ENCODE measurements at regions not wholly inside any gene's neighbourhood (a gene's known extent, or its start where the extent isn't known, plus 50 kb on each side); places are given as distances from the start of the nearest gene placed in this dataset.

- Histone ChIP-seq H3K27me3 (ENCODE audit: insufficient read depth, low read depth) (no peaks in the 10 kb centered on the region), H3K4me3 (no peak overlapping the region), H3K4me2 (no peak overlapping the region), H4K20me1 (ENCODE audit: insufficient read depth) (no peaks in the 10 kb centered on the region), H3K4me1 (replicated peaks; ENCODE audit: insufficient read depth) (no peaks in the 10 kb centered on the region), H3K79me2 (ENCODE audit: low read depth) (no peaks in the 10 kb centered on the region), H3K36me3 (ENCODE audit: low read depth) (no peaks in the 10 kb centered on the region), H3F3A (ENCODE audit: insufficient read depth, low read depth) (no peaks in the 10 kb centered on the region), H3K9me2 (ENCODE audit: insufficient read depth) (no peaks in the 10 kb centered on the region), H3K9me3 (ENCODE audit: insufficient read depth, low read depth) (no peaks in the 10 kb centered on the region), H2AFZ (no peak overlapping the region), H3K27ac (no peak overlapping the region)
- DNase-seq: no peak
- no peak for TF ChIP-seq EZH2 (IDR thresholded peaks at IDR 0.05; ENCODE audit: low read depth)
- CTCF ChIA-PET: no interaction called here
- intact Hi-C loops (cut with micrococcal nuclease; ENCODE audit: unreplicated experiment): no loop called here
- POLR2A ChIA-PET (ENCODE audit: unreplicated experiment): no interaction called here
- no TSS peak for BruUV-seq (replicated peaks)
Measured at GRCh38 chr16:75987323-75987722, 261.0 kb upstream of the CPHXL start.

GRCh38 chr16:75996491-75996890 is 270.2 kb upstream of the CPHXL start:
- BruUV-seq (replicated peaks): no TSS peak
- no peak for TF ChIP-seq CTCF (conservative IDR thresholded peaks at IDR 0.05)
- TF ChIP-seq EZH2 (IDR thresholded peaks at IDR 0.05; ENCODE audit: low read depth): no peak
- Histone ChIP-seq H3K36me3 (ENCODE audit: low read depth) (no peaks in the 10 kb centered on the region), H3F3A (ENCODE audit: insufficient read depth, low read depth) (no peaks in the 10 kb centered on the region), H3K4me2 (no peak overlapping the region), H4K20me1 (ENCODE audit: insufficient read depth) (no peaks in the 10 kb centered on the region), H3K79me2 (ENCODE audit: low read depth) (no peaks in the 10 kb centered on the region), H3K27me3 (ENCODE audit: insufficient read depth, low read depth) (no peaks in the 10 kb centered on the region), H3K4me3 (no peak overlapping the region), H2AFZ (no peak overlapping the region), H3K9me3 (ENCODE audit: insufficient read depth, low read depth) (no peaks in the 10 kb centered on the region), H3K27ac (no peak overlapping the region), H3K4me1 (replicated peaks; ENCODE audit: insufficient read depth) (no peaks in the 10 kb centered on the region), H3K9me2 (ENCODE audit: insufficient read depth) (no peaks in the 10 kb centered on the region)
- ChIA-PET POLR2A (ENCODE audit: unreplicated experiment) (no interaction called here), CTCF (no interaction called here)
- intact Hi-C loops (cut with micrococcal nuclease; ENCODE audit: unreplicated experiment): no loop called here
- DNase-seq: no peak

- BruUV-seq (replicated peaks): no TSS peak
- intact Hi-C loops (cut with micrococcal nuclease; ENCODE audit: unreplicated experiment): no loop called here
- CTCF ChIA-PET: no interaction called here
- POLR2A ChIA-PET (ENCODE audit: unreplicated experiment): no interaction called here
- no peak for TF ChIP-seq EZH2 (IDR thresholded peaks at IDR 0.05; ENCODE audit: low read depth)
- TF ChIP-seq CTCF (conservative IDR thresholded peaks at IDR 0.05): no peak
- H3K27me3 ChIP-seq (ENCODE audit: insufficient read depth, low read depth): no peaks in the 10 kb centered on the region
- H3F3A ChIP-seq (ENCODE audit: insufficient read depth, low read depth): no peaks in the 10 kb centered on the region
- no peak overlapping the region for H3K4me3 ChIP-seq
- no peak overlapping the region for H2AFZ ChIP-seq
- H3K79me2 ChIP-seq (ENCODE audit: low read depth): no peaks in the 10 kb centered on the region
- H3K9me2 ChIP-seq (ENCODE audit: insufficient read depth): no peaks in the 10 kb centered on the region
- no peak for DNase-seq
- H3K36me3 ChIP-seq (ENCODE audit: low read depth): no peaks in the 10 kb centered on the region
- no peak overlapping the region for H3K27ac ChIP-seq
- H4K20me1 ChIP-seq (ENCODE audit: insufficient read depth): no peaks in the 10 kb centered on the region
- H3K4me1 ChIP-seq (replicated peaks; ENCODE audit: insufficient read depth): no peaks in the 10 kb centered on the region
- no peaks in the 10 kb centered on the region for H3K9me3 ChIP-seq (ENCODE audit: insufficient read depth, low read depth)
- no peak overlapping the region for H3K4me2 ChIP-seq
Measured at GRCh38 chr16:75997606-75998005, 271.3 kb upstream of the CPHXL start.

- Histone ChIP-seq H3K79me2 (ENCODE audit: low read depth) (no peaks in the 10 kb centered on the region), H3K9me3 (ENCODE audit: insufficient read depth, low read depth) (no peaks in the 10 kb centered on the region), H3K27me3 (ENCODE audit: insufficient read depth, low read depth) (no peaks in the 10 kb centered on the region), H2AFZ (no peak overlapping the region), H3K4me1 (replicated peaks; ENCODE audit: insufficient read depth) (no peaks in the 10 kb centered on the region), H3K4me3 (no peak overlapping the region), H3K9me2 (ENCODE audit: insufficient read depth) (no peaks in the 10 kb centered on the region), H3K36me3 (ENCODE audit: low read depth) (no peaks in the 10 kb centered on the region), H3K27ac (no peak overlapping the region), H4K20me1 (ENCODE audit: insufficient read depth) (no peaks in the 10 kb centered on the region), H3F3A (ENCODE audit: insufficient read depth, low read depth) (no peaks in the 10 kb centered on the region), H3K4me2 (no peak overlapping the region)
- CTCF ChIA-PET: no interaction called here
- BruUV-seq (replicated peaks): no TSS peak
- POLR2A ChIA-PET (ENCODE audit: unreplicated experiment): no interaction called here
- intact Hi-C loops (cut with micrococcal nuclease; ENCODE audit: unreplicated experiment): no loop called here
- no peak for TF ChIP-seq EZH2 (IDR thresholded peaks at IDR 0.05; ENCODE audit: low read depth)
- no peak for TF ChIP-seq CTCF (conservative IDR thresholded peaks at IDR 0.05)
- no peak for DNase-seq
Measured at GRCh38 chr16:76007645-76008044, 269.6 kb upstream of the CNTNAP4 start.
